Neutrophil (primary cell): ENCODE measurements at regions not wholly inside any gene's neighbourhood (a gene's known extent, or its start where the extent isn't known, plus 50 kb on each side); places are given as distances from the start of the nearest gene placed in this dataset.

ENCODE experiments used
- H3K27ac ChIP-seq: fragments of 200-600 bp; sonication (generic); 2 replicates; pipeline ENCODE4 v1.5.1; 2016; ENCODE audit warnings: mild to moderate bottlenecking, moderate library complexity
- H3K27me3 ChIP-seq: fragments of 200-600 bp; sonication (generic); 2 replicates; pipeline ENCODE4 v1.6.0; 2016; ENCODE audit warnings: mild to moderate bottlenecking
- H3K36me3 ChIP-seq: fragments of 200-600 bp; sonication (generic); 2 replicates; pipeline ENCODE4 v1.5.1; 2017
- H3K4me1 ChIP-seq, 2 experiments: fragments of 200-600 bp in 1 of 2; sonication (generic) in 1 of 2; 1 replicate in 1 of 2; 2 replicates in 1 of 2; pipeline versions ENCODE4 v1.5.1 to v1.6.1; 2013 to 2016; ENCODE audit warnings: low read depth in 1 of 2, low read length in 1 of 2, mild to moderate bottlenecking in 1 of 2, moderate library complexity in 1 of 2; ENCODE audit not compliant: control insufficient read depth in 1 of 2, insufficient read depth in 1 of 2
- H3K4me3 ChIP-seq, 2 experiments: fragments of 200-600 bp in 1 of 2; sonication (generic) in 1 of 2; 1 replicate in 1 of 2; 2 replicates in 1 of 2; pipeline ENCODE4 v1.5.1; 2013 to 2016; ENCODE audit warnings: low read depth in 1 of 2, low read length in 1 of 2, mild to moderate bottlenecking in 1 of 2, moderate library complexity in 1 of 2
- H3K9me3 ChIP-seq: fragments of 200-600 bp; sonication (generic); 2 replicates; pipeline ENCODE4 v1.5.1; 2016
- CTCF ChIP-seq: fragments of 200-600 bp; sonication (generic); IDR thresholded peaks from 2 replicates; pipeline ENCODE4 v1.5.1; 2016; ENCODE audit warnings: antibody characterized with exemption

GRCh38 chr7:50166997-50167965, 74.2 kb upstream of the ZPBP start:
- Histone ChIP-seq H3K27me3 (no peaks in the 10 kb centered on the region), H3K4me1 (no peaks in the 10 kb centered on the region), H3K9me3 (no peaks in the 10 kb centered on the region), H3K27ac (no peak overlapping the region), H3K4me3 (no peak overlapping the region), H3K36me3 (no peaks in the 10 kb centered on the region)
- no peak for TF ChIP-seq CTCF

- no peak overlapping the region for H3K4me3 ChIP-seq
- H3K27ac ChIP-seq, result no peak overlapping the region
- no peaks in the 10 kb centered on the region for H3K36me3 ChIP-seq
- TF ChIP-seq CTCF, result no peak
- no peaks in the 10 kb centered on the region for H3K27me3 ChIP-seq
- no peaks in the 10 kb centered on the region for H3K4me1 ChIP-seq
- no peaks in the 10 kb centered on the region for H3K9me3 ChIP-seq
Observed at GRCh38 chr7:50164559-50165170, 71.6 kb upstream of the ZPBP start.

- H3K9me3 ChIP-seq, result no peaks in the 10 kb centered on the region
- no peak for TF ChIP-seq CTCF
- H3K36me3 ChIP-seq, result no peaks in the 10 kb centered on the region
- H3K27ac ChIP-seq, result no peak overlapping the region
- H3K4me1 ChIP-seq, result peaks cover 3 to 6% of the 10 kb centered on the region in 2 experiments
- no peaks in the 10 kb centered on the region for H3K27me3 ChIP-seq
- no peak overlapping the region for H3K4me3 ChIP-seq
Observed at GRCh38 chr7:50160206-50160605, 67.2 kb upstream of the ZPBP start.

GRCh38 chr7:50159154-50159553, 66.1 kb upstream of the ZPBP start:
- Histone ChIP-seq H3K27me3 (no peaks in the 10 kb centered on the region), H3K4me3 (no peak overlapping the region), H3K27ac (no peak overlapping the region), H3K9me3 (no peaks in the 10 kb centered on the region), H3K36me3 (no peaks in the 10 kb centered on the region), H3K4me1 (peaks cover 3 to 6% of the 10 kb centered on the region in 2 experiments)
- no peak for TF ChIP-seq CTCF

- Histone ChIP-seq H3K4me1 (peaks cover 3 to 6% of the 10 kb centered on the region in 2 experiments), H3K9me3 (no peaks in the 10 kb centered on the region), H3K36me3 (no peaks in the 10 kb centered on the region), H3K4me3 (no peak overlapping the region), H3K27ac (no peak overlapping the region), H3K27me3 (no peaks in the 10 kb centered on the region)
- no peak for TF ChIP-seq CTCF
Observed at GRCh38 chr7:50156706-50157105, 63.7 kb upstream of the ZPBP start.
